SU-DHL-6 (cell line): ENCODE measurements at regions not wholly inside any gene's neighbourhood (a gene's known extent, or its start where the extent isn't known, plus 50 kb on each side); places are given as distances from the start of the nearest gene placed in this dataset.

Experiments used
- H2AFZ ChIP-seq: fragments of 200-600 bp; sonication (generic); 2 replicates; pipeline ENCODE4 v1.6.1; 2014; ENCODE audit warnings: low read depth, mild to moderate bottlenecking, moderate library complexity, mixed read lengths, antibody characterized with exemption, low read length; ENCODE audit not compliant: severe bottlenecking
- H3F3A ChIP-seq: fragments of 200-600 bp; shearing (Covaris generic); 2 replicates; pipeline ENCODE4 v1.6.0; 2016; ENCODE audit warnings: antibody characterized with exemption, mild to moderate bottlenecking; ENCODE audit not compliant: insufficient read depth
- H3K27ac ChIP-seq: fragments of 200-600 bp; sonication (generic); 2 replicates; pipeline ENCODE4 v1.5.1; 2016; ENCODE audit warnings: low read depth, mild to moderate bottlenecking, low read length, moderate library complexity, mixed read lengths
- H3K27me3 ChIP-seq: fragments of 200-600 bp; sonication (generic), shearing (Covaris generic); 2 replicates; pipeline ENCODE4 v1.6.0; 2014; ENCODE audit warnings: mild to moderate bottlenecking, low read length
- H3K36me3 ChIP-seq: fragments of 200-600 bp; sonication (generic); 2 replicates; pipeline ENCODE4 v1.6.1; 2014; ENCODE audit warnings: mild to moderate bottlenecking, low read length, mixed read lengths
- H3K4me2 ChIP-seq: fragments of 300-600, 200-600 bp; shearing (Covaris generic), sonication (generic); 2 replicates; pipeline ENCODE4 v1.6.0; 2014; ENCODE audit warnings: low read length, low read depth, mild to moderate bottlenecking; ENCODE audit not compliant: poor library complexity, severe bottlenecking
- H3K4me3 ChIP-seq: fragments of 200-600 bp; sonication (generic); 2 replicates; pipeline ENCODE4 v1.5.1; 2014; ENCODE audit warnings: antibody characterized with exemption, low read length, mild to moderate bottlenecking, mixed read lengths; ENCODE audit not compliant: insufficient read depth, poor library complexity, severe bottlenecking
- H3K79me2 ChIP-seq: fragments of 200-600 bp; sonication (generic); 2 replicates; pipeline ENCODE4 v1.6.1; 2014; ENCODE audit warnings: mild to moderate bottlenecking, low read length, moderate library complexity; ENCODE audit not compliant: insufficient read depth
- H3K9ac ChIP-seq: fragments of 200-600 bp; sonication (generic); 2 replicates; pipeline ENCODE4 v1.7.0; 2014; ENCODE audit warnings: mild to moderate bottlenecking, low read length
- H3K9me2 ChIP-seq: fragments of 200-600 bp; sonication (generic); replicated peaks from 2 replicates; pipeline ENCODE4 v1.6.1; 2014; ENCODE audit warnings: low read length; ENCODE audit not compliant: insufficient read depth
- H3K9me3 ChIP-seq: fragments of 200-600 bp; sonication (generic); 2 replicates; pipeline ENCODE4 v1.6.1; 2014; ENCODE audit warnings: low read length, mixed read lengths; ENCODE audit not compliant: insufficient read depth
- H4K20me1 ChIP-seq: fragments of 200-600 bp; sonication (generic); 2 replicates; pipeline ENCODE4 v1.6.1; 2014; ENCODE audit warnings: low read depth, mild to moderate bottlenecking, antibody characterized with exemption, low read length, moderate library complexity, mixed read lengths
- CTCF ChIP-seq: fragments of 200-600 bp; sonication (generic); IDR thresholded peaks from one replicate; pipeline ENCODE4 v1.5.1; 2017; ENCODE audit warnings: antibody characterized with exemption, mild to moderate bottlenecking, low read length, moderate library complexity; ENCODE audit not compliant: insufficient read depth, poor library complexity, severe bottlenecking
- EZH2phosphoT487 ChIP-seq: fragments of 200-600 bp; sonication (generic), shearing (Covaris generic); conservative IDR thresholded peaks from 2 replicates; pipeline ENCODE4 v1.6.1; 2018; ENCODE audit warnings: mild to moderate bottlenecking, antibody characterized with exemption, low read length, moderate library complexity, mixed read lengths

GRCh38 chr16:51953286-51953985, 593.5 kb downstream of the TOX3 start:
- Histone ChIP-seq H3K79me2 (no peaks in the 10 kb centered on the region), H3K27me3 (no peaks in the 10 kb centered on the region), H4K20me1 (no peaks in the 10 kb centered on the region), H3F3A (no peaks in the 10 kb centered on the region), H3K9me3 (no peaks in the 10 kb centered on the region), H3K9ac (no peak overlapping the region), H3K4me2 (no peak overlapping the region), H2AFZ (no peak overlapping the region), H3K36me3 (no peaks in the 10 kb centered on the region), H3K27ac (no peak overlapping the region), H3K4me3 (no peak overlapping the region), H3K9me2 (no peaks in the 10 kb centered on the region)
- no peak for TF ChIP-seq CTCF
- no peak for TF ChIP-seq EZH2phosphoT487

- no peak overlapping the region for H3K4me2 ChIP-seq
- no peak overlapping the region for H3K9ac ChIP-seq
- no peak overlapping the region for H2AFZ ChIP-seq
- H3K9me2 ChIP-seq: no peaks in the 10 kb centered on the region
- H3K79me2 ChIP-seq: no peaks in the 10 kb centered on the region
- H3K36me3 ChIP-seq: no peaks in the 10 kb centered on the region
- no peak overlapping the region for H3K4me3 ChIP-seq
- H3K27ac ChIP-seq: no peak overlapping the region
- H4K20me1 ChIP-seq: no peaks in the 10 kb centered on the region
- H3K9me3 ChIP-seq: no peaks in the 10 kb centered on the region
- no peaks in the 10 kb centered on the region for H3K27me3 ChIP-seq
- H3F3A ChIP-seq: no peaks in the 10 kb centered on the region
- no peak for TF ChIP-seq CTCF
- no peak for TF ChIP-seq EZH2phosphoT487
Measured at GRCh38 chr16:51952500-51952899, 594.4 kb downstream of the TOX3 start.

- Histone ChIP-seq H2AFZ (no peak overlapping the region), H3K9ac (no peak overlapping the region), H3K27me3 (no peaks in the 10 kb centered on the region), H3K4me3 (no peak overlapping the region), H3K9me2 (no peaks in the 10 kb centered on the region), H3K4me2 (no peak overlapping the region), H3F3A (no peaks in the 10 kb centered on the region), H4K20me1 (no peaks in the 10 kb centered on the region), H3K36me3 (no peaks in the 10 kb centered on the region), H3K79me2 (no peaks in the 10 kb centered on the region), H3K9me3 (no peaks in the 10 kb centered on the region), H3K27ac (no peak overlapping the region)
- TF ChIP-seq CTCF (no peak), EZH2phosphoT487 (no peak)
Measured at GRCh38 chr16:51951668-51952298, 595.2 kb downstream of the TOX3 start.
